Fibroblast of villous mesenchyme (primary cell): ENCODE measurements at regions not wholly inside any gene's neighbourhood (a gene's known extent, or its start where the extent isn't known, plus 50 kb on each side); places are given as distances from the start of the nearest gene placed in this dataset.

ENCODE experiments used
- DNase-seq: peaks from one replicate; pipeline ENCODE4 v3.0.0-alpha.2; 2010; ENCODE audit warnings: low read depth
- H3K4me3 ChIP-seq: 2 replicates; pipeline ENCODE4 v1.5.1; 2011; ENCODE audit warnings: low read depth, mild to moderate bottlenecking, low read length
- TF ChIP-seq, protein P1 (sequence below): IDR thresholded peaks from 2 replicates; pipeline ENCODE4 v1.5.1; 2012; ENCODE audit warnings: low read depth, mild to moderate bottlenecking, low read length; ENCODE audit not compliant: insufficient read depth

DNA sequence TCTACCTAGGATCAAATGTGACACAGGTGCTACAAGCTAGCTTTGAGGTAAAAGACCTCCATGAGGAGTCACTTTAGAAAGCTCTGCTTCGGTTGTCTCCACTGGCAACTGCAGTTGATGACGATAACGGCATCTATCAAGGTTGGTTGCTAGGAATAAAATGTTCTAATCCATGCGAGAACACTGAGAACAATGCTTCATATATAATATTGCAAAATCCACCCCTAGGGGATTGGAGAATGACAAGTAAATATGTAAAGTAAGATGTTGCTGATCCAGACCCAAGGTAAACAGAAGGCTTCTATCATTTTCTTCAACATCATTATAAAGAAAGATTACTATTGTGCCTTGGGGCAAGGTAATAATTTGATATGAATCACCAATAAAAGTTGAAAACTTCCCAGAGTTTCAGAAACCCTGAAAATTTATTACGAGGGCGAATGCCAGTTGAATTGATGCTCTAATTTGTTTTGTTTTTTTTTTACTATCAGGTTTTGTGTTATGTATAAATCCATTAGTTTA is 1003.4 kb downstream of the CDH18 start:
- H3K4me3 ChIP-seq = no peak overlapping the region
- TF ChIP-seq, protein P1, sequence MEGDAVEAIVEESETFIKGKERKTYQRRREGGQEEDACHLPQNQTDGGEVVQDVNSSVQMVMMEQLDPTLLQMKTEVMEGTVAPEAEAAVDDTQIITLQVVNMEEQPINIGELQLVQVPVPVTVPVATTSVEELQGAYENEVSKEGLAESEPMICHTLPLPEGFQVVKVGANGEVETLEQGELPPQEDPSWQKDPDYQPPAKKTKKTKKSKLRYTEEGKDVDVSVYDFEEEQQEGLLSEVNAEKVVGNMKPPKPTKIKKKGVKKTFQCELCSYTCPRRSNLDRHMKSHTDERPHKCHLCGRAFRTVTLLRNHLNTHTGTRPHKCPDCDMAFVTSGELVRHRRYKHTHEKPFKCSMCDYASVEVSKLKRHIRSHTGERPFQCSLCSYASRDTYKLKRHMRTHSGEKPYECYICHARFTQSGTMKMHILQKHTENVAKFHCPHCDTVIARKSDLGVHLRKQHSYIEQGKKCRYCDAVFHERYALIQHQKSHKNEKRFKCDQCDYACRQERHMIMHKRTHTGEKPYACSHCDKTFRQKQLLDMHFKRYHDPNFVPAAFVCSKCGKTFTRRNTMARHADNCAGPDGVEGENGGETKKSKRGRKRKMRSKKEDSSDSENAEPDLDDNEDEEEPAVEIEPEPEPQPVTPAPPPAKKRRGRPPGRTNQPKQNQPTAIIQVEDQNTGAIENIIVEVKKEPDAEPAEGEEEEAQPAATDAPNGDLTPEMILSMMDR = no peak

DNA sequence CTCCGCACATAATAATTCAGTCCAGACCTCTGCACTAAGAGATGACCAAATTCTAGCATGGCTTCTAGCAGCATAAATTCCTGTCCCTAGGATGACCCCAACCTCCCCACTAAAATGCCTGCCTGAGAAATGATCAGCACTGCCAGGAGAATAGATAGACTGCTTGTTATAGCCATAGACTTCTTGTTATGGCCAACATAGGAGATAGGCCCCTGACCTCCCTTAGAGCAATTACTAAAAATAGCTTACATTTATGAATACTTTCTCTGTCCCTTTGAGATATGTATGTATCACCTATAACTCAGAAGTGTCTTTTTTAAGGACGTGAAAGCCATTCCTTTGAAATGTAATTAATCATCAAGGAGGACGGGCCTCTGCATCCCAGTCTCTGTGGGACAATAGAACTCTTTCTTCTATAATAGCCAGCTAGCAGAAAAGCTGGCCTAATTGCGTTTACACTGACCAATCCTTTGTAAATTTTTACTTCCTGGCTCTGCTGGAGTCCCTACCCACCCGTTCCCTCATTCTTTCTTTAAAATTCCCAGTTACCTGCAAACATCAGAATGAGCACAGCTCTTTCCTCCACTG is 1002.7 kb downstream of the CDH18 start:
- DNase-seq = no peak
- no peak overlapping the region for H3K4me3 ChIP-seq
- TF ChIP-seq, protein P1 = no peak

More for the DNA sequence above, 1003.4 kb downstream of the CDH18 start:
- no peak for DNase-seq

DNA sequence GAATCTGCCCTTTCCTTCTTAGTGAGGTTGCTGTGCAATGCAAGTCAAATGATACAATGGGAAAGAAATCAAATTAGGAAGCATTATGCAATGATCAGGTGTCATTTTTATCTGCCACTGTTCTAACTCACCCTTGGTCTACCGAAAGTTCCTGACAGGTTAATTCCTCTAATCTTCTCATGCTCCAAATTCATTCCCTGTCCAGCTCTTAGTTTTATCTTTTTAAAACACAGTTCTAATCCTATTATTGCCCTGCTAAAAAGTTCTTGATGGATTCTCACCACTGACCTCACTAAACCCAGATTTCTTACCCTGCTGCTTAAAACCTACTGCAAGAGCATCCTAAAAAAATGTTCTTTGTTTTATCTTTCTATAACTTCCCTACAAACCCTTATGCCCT is 1000.9 kb downstream of the CDH18 start:
- TF ChIP-seq, protein P1 = no peak
- no peak overlapping the region for H3K4me3 ChIP-seq
- DNase-seq = no peak

DNA sequence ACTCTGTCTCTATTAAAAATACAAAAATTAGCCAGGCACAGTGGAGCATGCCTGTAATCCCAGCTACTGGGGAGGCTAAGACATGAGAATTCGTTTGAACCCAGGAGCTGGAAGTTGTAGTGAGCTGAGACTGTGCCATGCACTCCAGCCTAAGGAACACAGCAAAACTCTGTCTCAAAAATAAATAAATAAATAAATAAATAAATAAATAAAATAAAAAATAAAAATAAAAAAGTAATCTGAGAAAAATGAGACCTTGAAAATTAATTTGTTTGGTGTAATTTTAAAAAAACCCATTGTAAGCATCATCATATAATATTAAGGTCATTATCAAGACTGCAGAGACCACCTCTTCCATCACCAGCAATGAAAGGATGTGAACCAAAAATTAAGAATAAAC is 997.1 kb downstream of the CDH18 start:
- DNase-seq = no peak
- TF ChIP-seq, protein P1 = no peak
- H3K4me3 ChIP-seq = no peak overlapping the region

DNA sequence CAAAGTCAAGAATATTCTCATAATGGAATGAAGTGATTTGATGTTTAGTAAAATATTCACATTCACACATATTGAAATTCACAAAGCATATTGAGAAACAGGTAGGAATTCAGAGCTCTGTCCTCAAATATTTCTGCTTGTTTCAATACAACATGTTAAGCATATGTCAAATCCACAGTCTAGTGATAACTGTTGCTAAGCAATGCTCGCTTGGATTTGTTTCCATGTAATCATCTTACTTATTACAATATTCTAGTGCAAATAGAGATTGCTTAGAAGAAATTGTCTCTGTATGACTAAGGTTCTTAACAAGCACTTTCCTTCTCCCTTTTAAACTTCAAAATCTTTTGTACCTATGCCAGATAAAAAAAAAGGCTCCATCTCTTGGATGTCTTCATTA is 995.7 kb downstream of the CDH18 start:
- no peak for DNase-seq
- TF ChIP-seq, protein P1 = no peak

DNA sequence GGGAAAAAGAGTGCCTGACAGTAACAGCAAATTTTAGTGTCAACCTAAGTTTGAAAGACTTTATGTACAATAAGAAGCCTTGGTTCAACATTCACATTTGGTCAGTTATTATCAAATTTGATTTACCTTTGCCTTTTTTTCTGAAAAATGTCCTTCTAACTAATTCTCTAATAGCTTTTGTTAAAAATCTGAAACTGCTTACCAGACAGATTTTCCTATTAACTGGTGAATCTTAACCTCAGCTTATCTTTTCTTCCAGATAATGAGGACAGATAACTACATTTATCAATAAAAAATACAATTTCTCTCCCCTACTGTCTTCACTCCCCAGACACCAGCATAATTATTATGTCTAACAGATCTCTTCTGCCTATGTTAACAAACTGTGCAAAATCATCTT is 988.5 kb downstream of the CDH18 start:
- DNase-seq = no peak
- TF ChIP-seq, protein P1 = no peak
- H3K4me3 ChIP-seq = no peak overlapping the region

More for the DNA sequence above, 995.7 kb downstream of the CDH18 start:
- H3K4me3 ChIP-seq = no peak overlapping the region

DNA sequence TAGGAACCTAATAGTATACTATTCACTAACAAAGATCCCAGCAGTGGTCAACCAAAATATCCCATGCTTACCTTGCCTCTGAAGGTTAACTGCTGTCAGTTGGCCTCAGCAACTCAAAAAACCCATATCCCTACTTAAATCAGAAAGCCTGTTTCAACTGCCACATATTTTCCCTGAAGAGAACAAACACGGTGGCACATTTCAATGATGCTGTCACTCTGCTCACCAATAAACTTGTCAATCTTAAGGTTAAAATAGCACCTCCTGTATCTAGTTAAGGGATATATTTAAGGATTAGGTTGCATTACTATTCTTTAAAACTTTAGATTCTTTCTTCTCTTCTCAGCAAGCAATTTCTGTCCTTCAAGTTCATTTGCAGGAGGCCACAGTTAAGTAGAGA is 986.9 kb downstream of the CDH18 start:
- DNase-seq = no peak
- TF ChIP-seq, protein P1 = no peak
- H3K4me3 ChIP-seq = no peak overlapping the region
